ENCODE measurements at regions not wholly inside any gene's neighbourhood (a gene's known extent, or its start where the extent isn't known, plus 50 kb on each side); places are given as distances from the start of the nearest gene placed in this dataset.

- TF ChIP-seq POLR2A (IDR thresholded peaks at IDR 0.05) (no peak), CTCF (IDR thresholded peaks at IDR 0.05) (no peak)
Observed at GRCh38 chr5:58165152-58165551, 294.7 kb downstream of the PLK2 start.
